ENCODE measurements at regions not wholly inside any gene's neighbourhood (a gene's known extent, or its start where the extent isn't known, plus 50 kb on each side); places are given as distances from the start of the nearest gene placed in this dataset.

GRCh38 chr15:31485431-31485830 lies 158.8 kb downstream of the KLF13 start:
- ChIA-PET CTCF (interaction anchor here (0.7 to 6.3 kb wide), 5 partner anchors 11 to 285 kb away, joined by 3 to 254 read pairs (median 90); no protein-coding TSS in a partner anchor), POLR2A (no interaction called here)
- DNase-seq (ENCODE audit: low read depth in 1 of 2, low spot score in 1 of 2) (no peak), FAIRE-seq (no peak), ATAC-seq (no peak)
- Histone ChIP-seq H3K4me2 (no peak overlapping the region), H3K9me3 (0 out of 3 replicates have a peak, but pooled peaks cover 3% of the 10 kb centered on the region), H3K4me1 (peaks cover 25% of the 10 kb centered on the region), H3K27ac (no peak overlapping the region), H3K4me3 (no peak overlapping the region)
- 63% methylated on average over 7 of the region's 7 CpGs for WGBS (ENCODE audit: missing lambda C conversion rate)
- no peak for TF ChIP-seq ESRRA (IDR thresholded peaks at IDR 0.05; ENCODE audit: borderline replicate concordance, low read length)
- TF ChIP-seq HDAC2 (IDR thresholded peaks at IDR 0.05), result no peak
- no peak for TF ChIP-seq ZNF302 (CRISPR knock-in tag; IDR thresholded peaks at IDR 0.05)
- TF ChIP-seq CBX8 (IDR thresholded peaks at IDR 0.05), result no peak
- TF ChIP-seq, protein P1, sequence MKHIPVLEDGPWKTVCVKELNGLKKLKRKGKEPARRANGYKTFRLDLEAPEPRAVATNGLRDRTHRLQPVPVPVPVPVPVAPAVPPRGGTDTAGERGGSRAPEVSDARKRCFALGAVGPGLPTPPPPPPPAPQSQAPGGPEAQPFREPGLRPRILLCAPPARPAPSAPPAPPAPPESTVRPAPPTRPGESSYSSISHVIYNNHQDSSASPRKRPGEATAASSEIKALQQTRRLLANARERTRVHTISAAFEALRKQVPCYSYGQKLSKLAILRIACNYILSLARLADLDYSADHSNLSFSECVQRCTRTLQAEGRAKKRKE (CRISPR knock-in tag; IDR thresholded peaks at IDR 0.05; ENCODE audit: low read depth), result no peak
- TF ChIP-seq, protein P2, sequence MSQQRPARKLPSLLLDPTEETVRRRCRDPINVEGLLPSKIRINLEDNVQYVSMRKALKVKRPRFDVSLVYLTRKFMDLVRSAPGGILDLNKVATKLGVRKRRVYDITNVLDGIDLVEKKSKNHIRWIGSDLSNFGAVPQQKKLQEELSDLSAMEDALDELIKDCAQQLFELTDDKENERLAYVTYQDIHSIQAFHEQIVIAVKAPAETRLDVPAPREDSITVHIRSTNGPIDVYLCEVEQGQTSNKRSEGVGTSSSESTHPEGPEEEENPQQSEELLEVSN (IDR thresholded peaks at IDR 0.05; ENCODE audit: borderline replicate concordance, low read depth), result no peak
- TF ChIP-seq JUNB (IDR thresholded peaks at IDR 0.05), result no peak
- TF ChIP-seq, protein P3, sequence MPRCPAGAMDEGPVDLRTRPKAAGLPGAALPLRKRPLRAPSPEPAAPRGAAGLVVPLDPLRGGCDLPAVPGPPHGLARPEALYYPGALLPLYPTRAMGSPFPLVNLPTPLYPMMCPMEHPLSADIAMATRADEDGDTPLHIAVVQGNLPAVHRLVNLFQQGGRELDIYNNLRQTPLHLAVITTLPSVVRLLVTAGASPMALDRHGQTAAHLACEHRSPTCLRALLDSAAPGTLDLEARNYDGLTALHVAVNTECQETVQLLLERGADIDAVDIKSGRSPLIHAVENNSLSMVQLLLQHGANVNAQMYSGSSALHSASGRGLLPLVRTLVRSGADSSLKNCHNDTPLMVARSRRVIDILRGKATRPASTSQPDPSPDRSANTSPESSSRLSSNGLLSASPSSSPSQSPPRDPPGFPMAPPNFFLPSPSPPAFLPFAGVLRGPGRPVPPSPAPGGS (IDR thresholded peaks at IDR 0.05), result no peak
- no peak for TF ChIP-seq ZFP36 (IDR thresholded peaks at IDR 0.05; ENCODE audit: borderline replicate concordance, partially characterized antibody)
- TF ChIP-seq ELK1 (IDR thresholded peaks at IDR 0.05; ENCODE audit: low read depth, low read length), result no peak
- TF ChIP-seq, protein P4, sequence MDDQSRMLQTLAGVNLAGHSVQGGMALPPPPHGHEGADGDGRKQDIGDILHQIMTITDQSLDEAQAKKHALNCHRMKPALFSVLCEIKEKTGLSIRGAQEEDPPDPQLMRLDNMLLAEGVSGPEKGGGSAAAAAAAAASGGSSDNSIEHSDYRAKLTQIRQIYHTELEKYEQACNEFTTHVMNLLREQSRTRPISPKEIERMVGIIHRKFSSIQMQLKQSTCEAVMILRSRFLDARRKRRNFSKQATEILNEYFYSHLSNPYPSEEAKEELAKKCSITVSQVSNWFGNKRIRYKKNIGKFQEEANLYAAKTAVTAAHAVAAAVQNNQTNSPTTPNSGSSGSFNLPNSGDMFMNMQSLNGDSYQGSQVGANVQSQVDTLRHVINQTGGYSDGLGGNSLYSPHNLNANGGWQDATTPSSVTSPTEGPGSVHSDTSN (IDR thresholded peaks at IDR 0.05), result no peak
- no peak for TF ChIP-seq JUN (IDR thresholded peaks at IDR 0.05)
- TF ChIP-seq, protein P5, sequence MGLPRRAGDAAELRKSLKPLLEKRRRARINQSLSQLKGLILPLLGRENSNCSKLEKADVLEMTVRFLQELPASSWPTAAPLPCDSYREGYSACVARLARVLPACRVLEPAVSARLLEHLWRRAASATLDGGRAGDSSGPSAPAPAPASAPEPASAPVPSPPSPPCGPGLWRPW (IDR thresholded peaks at IDR 0.05), result no peak
- TF ChIP-seq RCOR1 (IDR thresholded peaks at IDR 0.05; ENCODE audit: low read depth, low read length), result no peak
- TF ChIP-seq MYC (IDR thresholded peaks at IDR 0.05; ENCODE audit: borderline replicate concordance, low read length), result no peak

GRCh38 chr15:31485911-31486461 lies 159.4 kb downstream of the KLF13 start:
- no peak overlapping the region for H3K27ac ChIP-seq
- ATAC-seq (no peak), DNase-seq (ENCODE audit: low read depth in 1 of 2, low spot score in 1 of 2) (no peak), FAIRE-seq (no peak)
- WGBS (ENCODE audit: missing lambda C conversion rate), result 76% methylated on average over 14 of the region's 14 CpGs
- no peak for TF ChIP-seq KDM1A (IDR thresholded peaks at IDR 0.05; ENCODE audit: low read depth)
- no peak for TF ChIP-seq CBX8 (IDR thresholded peaks at IDR 0.05)
- TF ChIP-seq, protein P4 (IDR thresholded peaks at IDR 0.05), result no peak
- TF ChIP-seq ZFP36 (IDR thresholded peaks at IDR 0.05; ENCODE audit: borderline replicate concordance, partially characterized antibody), result no peak
- TF ChIP-seq EP300 (IDR thresholded peaks at IDR 0.05), result no peak
- no peak for TF ChIP-seq HOXB5 (CRISPR knock-in tag; IDR thresholded peaks at IDR 0.05)
- no peak for TF ChIP-seq RARB (CRISPR knock-in tag; IDR thresholded peaks at IDR 0.05)
- TF ChIP-seq ZSCAN20 (CRISPR knock-in tag; IDR thresholded peaks at IDR 0.05), result no peak
- TF ChIP-seq, protein P6, sequence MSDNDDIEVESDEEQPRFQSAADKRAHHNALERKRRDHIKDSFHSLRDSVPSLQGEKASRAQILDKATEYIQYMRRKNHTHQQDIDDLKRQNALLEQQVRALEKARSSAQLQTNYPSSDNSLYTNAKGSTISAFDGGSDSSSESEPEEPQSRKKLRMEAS (IDR thresholded peaks at IDR 0.05), result no peak
- no peak for TF ChIP-seq CHD2 (IDR thresholded peaks at IDR 0.05; ENCODE audit: low read length, partially characterized antibody)
- TF ChIP-seq ESRRA (IDR thresholded peaks at IDR 0.05; ENCODE audit: borderline replicate concordance, low read length), result no peak
- no peak for TF ChIP-seq ELK1 (IDR thresholded peaks at IDR 0.05; ENCODE audit: low read depth, low read length)
- no peak for TF ChIP-seq REST (IDR thresholded peaks at IDR 0.05)
- no peak for TF ChIP-seq KDM5A (IDR thresholded peaks at IDR 0.05)
- POLR2A ChIA-PET, result no interaction called here
- H3K4me1 ChIP-seq, result peaks cover 25% of the 10 kb centered on the region
- no peak overlapping the region for H3K4me3 ChIP-seq
- CTCF ChIA-PET, result interaction anchor here (5.7 to 6.3 kb wide), 4 partner anchors 12 to 285 kb away, joined by 67 to 254 read pairs (median 126); no protein-coding TSS in a partner anchor
- H3K4me2 ChIP-seq, result no peak overlapping the region
- 0 out of 3 replicates have a peak, but pooled peaks cover 8% of the 10 kb centered on the region for H3K9me3 ChIP-seq

Data from A549 (cell line).